DND-41 (cell line): ENCODE measurements at regions not wholly inside any gene's neighbourhood (a gene's known extent, or its start where the extent isn't known, plus 50 kb on each side); places are given as distances from the start of the nearest gene placed in this dataset.

Experiments used
- EZH2 ChIP-seq: IDR thresholded peaks from 3 replicates; pipeline ENCODE4 v1.6.1; 2012; ENCODE audit warnings: borderline replicate concordance, low read depth, mild to moderate bottlenecking, moderate library complexity, low read length, inconsistent platforms; ENCODE audit not compliant: severe bottlenecking
- TF ChIP-seq, protein P1 (sequence below): IDR thresholded peaks from 2 replicates; pipeline ENCODE4 v1.5.1; 2012; ENCODE audit warnings: borderline replicate concordance, low read length, moderate library complexity, mild to moderate bottlenecking; ENCODE audit not compliant: poor library complexity, severe bottlenecking; ENCODE audit errors: extremely low read depth

DNA sequence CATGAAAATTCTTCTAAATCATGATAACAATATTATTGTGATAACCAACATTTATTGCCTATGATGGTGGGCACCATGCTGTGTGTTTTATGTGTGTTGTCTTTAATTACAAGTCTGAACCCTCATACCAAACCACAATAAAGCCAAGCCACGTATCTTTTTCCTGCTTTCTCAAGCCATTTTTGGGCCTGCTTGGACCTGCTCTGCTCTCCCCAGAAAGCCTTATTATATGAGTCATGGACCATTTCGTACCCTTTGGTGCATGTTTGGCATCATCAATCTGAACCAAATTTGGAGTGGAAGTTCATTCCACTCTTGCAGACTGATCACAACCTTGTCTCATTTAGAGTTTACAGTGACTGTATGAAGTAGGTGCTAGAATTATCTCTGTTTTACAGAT lies 87.3 kb upstream of the CD53 start:
- TF ChIP-seq EZH2, result no peak
- TF ChIP-seq, protein P1, sequence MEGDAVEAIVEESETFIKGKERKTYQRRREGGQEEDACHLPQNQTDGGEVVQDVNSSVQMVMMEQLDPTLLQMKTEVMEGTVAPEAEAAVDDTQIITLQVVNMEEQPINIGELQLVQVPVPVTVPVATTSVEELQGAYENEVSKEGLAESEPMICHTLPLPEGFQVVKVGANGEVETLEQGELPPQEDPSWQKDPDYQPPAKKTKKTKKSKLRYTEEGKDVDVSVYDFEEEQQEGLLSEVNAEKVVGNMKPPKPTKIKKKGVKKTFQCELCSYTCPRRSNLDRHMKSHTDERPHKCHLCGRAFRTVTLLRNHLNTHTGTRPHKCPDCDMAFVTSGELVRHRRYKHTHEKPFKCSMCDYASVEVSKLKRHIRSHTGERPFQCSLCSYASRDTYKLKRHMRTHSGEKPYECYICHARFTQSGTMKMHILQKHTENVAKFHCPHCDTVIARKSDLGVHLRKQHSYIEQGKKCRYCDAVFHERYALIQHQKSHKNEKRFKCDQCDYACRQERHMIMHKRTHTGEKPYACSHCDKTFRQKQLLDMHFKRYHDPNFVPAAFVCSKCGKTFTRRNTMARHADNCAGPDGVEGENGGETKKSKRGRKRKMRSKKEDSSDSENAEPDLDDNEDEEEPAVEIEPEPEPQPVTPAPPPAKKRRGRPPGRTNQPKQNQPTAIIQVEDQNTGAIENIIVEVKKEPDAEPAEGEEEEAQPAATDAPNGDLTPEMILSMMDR, result no peak
